ENCODE measurements at regions not wholly inside any gene's neighbourhood (a gene's known extent, or its start where the extent isn't known, plus 50 kb on each side); places are given as distances from the start of the nearest gene placed in this dataset.
A peak's percentile ranks its signal among the peaks of the same experiment; 100 is the strongest.
"Not testable (repeated sequence)": the region's sequence is repeated elsewhere in the genome, so short reads cannot be mapped to it uniquely, and the experiment has no call there.

GRCh38 chr18:60017371-60017770, 117.6 kb downstream of the PMAIP1 start:
- no peak for DNase-seq (ENCODE audit: low read depth, low spot score)

- DNase-seq (ENCODE audit: low read depth, low spot score), result not testable (repeated sequence)
Measured at GRCh38 chr18:60015826-60016225, 116.0 kb downstream of the PMAIP1 start.

- DNase-seq (ENCODE audit: low read depth, low spot score), result not testable (repeated sequence)
Measured at GRCh38 chr18:60013148-60013547, 113.4 kb downstream of the PMAIP1 start.

- DNase-seq (ENCODE audit: low read depth, low spot score), result no peak
Measured at GRCh38 chr18:60010984-60011383, 111.2 kb downstream of the PMAIP1 start.

- no peak for DNase-seq (ENCODE audit: low read depth, low spot score)
Measured at GRCh38 chr18:60010513-60010912, 110.7 kb downstream of the PMAIP1 start.

GRCh38 chr18:60007661-60008060, 107.9 kb downstream of the PMAIP1 start:
- no peak for DNase-seq (ENCODE audit: low read depth, low spot score)

GRCh38 chr18:60003610-60004185, 103.9 kb downstream of the PMAIP1 start:
- no peak for DNase-seq (ENCODE audit: low read depth, low spot score)

- peak; percentile 73 for DNase-seq (ENCODE audit: low read depth, low spot score)
Measured at GRCh38 chr18:59996370-59996966, 96.7 kb downstream of the PMAIP1 start.

- DNase-seq (ENCODE audit: low read depth, low spot score), result peak; percentile 19
Measured at GRCh38 chr18:59994357-59994756, 94.6 kb downstream of the PMAIP1 start.

- DNase-seq (ENCODE audit: low read depth, low spot score), result no peak
Measured at GRCh38 chr18:59993560-59993959, 93.8 kb downstream of the PMAIP1 start.

GRCh38 chr18:59990121-59990823, 90.5 kb downstream of the PMAIP1 start:
- DNase-seq (ENCODE audit: low read depth, low spot score), result peak; percentile 30

GRCh38 chr18:59988098-59988706, 88.4 kb downstream of the PMAIP1 start:
- DNase-seq (ENCODE audit: low read depth, low spot score), result peak; percentile 74

- DNase-seq (ENCODE audit: low read depth, low spot score), result no peak
Measured at GRCh38 chr18:59987102-59987501, 87.3 kb downstream of the PMAIP1 start.

GRCh38 chr18:59986139-59986538, 86.3 kb downstream of the PMAIP1 start:
- DNase-seq (ENCODE audit: low read depth, low spot score), result no peak

- no peak for DNase-seq (ENCODE audit: low read depth, low spot score)
Measured at GRCh38 chr18:59985289-59985688, 85.5 kb downstream of the PMAIP1 start.

- no peak for DNase-seq (ENCODE audit: low read depth, low spot score)
Measured at GRCh38 chr18:59983506-59983905, 83.7 kb downstream of the PMAIP1 start.

- no peak for DNase-seq (ENCODE audit: low read depth, low spot score)
Measured at GRCh38 chr18:59980188-59980637, 80.4 kb downstream of the PMAIP1 start.

GRCh38 chr18:59971871-59972428, 72.2 kb downstream of the PMAIP1 start:
- no peak for DNase-seq (ENCODE audit: low read depth, low spot score)

- DNase-seq (ENCODE audit: low read depth, low spot score), result not testable (repeated sequence)
Measured at GRCh38 chr18:59971144-59971543, 71.3 kb downstream of the PMAIP1 start.

- DNase-seq (ENCODE audit: low read depth, low spot score), result peak; percentile 11
Measured at GRCh38 chr18:59969477-59970028, 69.8 kb downstream of the PMAIP1 start.

GRCh38 chr18:59968583-59968982, 68.8 kb downstream of the PMAIP1 start:
- DNase-seq (ENCODE audit: low read depth, low spot score), result no peak

GRCh38 chr18:59967878-59968277, 68.1 kb downstream of the PMAIP1 start:
- DNase-seq (ENCODE audit: low read depth, low spot score), result no peak
